K562 (cell line): ENCODE measurements at regions not wholly inside any gene's neighbourhood (a gene's known extent, or its start where the extent isn't known, plus 50 kb on each side); places are given as distances from the start of the nearest gene placed in this dataset.

Experiments
- ATAC-seq: fragments of 200-7000 bp; cut with Tn5 transposase; 3 replicates; pipeline ENCODE4 v1.9.1; 2020; ENCODE audit warnings: moderate library complexity
- BruUV-seq: library from RNA; stranded (reverse); fragments of 400-500 nt; replicated peaks from 2 replicates; lab custom pipeline; 2021; lab: Mats Ljungman, UMichigan
- CTCF ChIA-PET: fragments of 300-600 bp; formaldehyde crosslinking; extraction: SDS; loops from one replicate; lab custom pipeline; 2021; ENCODE audit warnings: low intra/inter-chr PET ratio; lab: Yijun Ruan, JAX
- POLR2A ChIA-PET: fragments of 300-600, 350-650 bp; sonication (Branson Sonifier 250); formaldehyde crosslinking; extraction: SDS; loops from one replicate; lab custom pipeline; 2021; ENCODE audit warnings: antibody characterized with exemption, inconsistent platforms; lab: Yijun Ruan, JAX
- DNase-seq, 4 experiments: peaks; one replicate each; pipeline versions ENCODE4 v3.0.0 to v3.0.0-alpha.2; 2011 to 2018; ENCODE audit warnings: low spot score in 3 of 4, mixed read lengths in 3 of 4; ENCODE audit errors: extremely low read depth in 1 of 4
- FAIRE-seq: peaks from 2 replicates; lab custom pipeline; 2011; peaks lifted over from hg19 to GRCh38; lab: Jason Lieb, UNC
- H2AFZ ChIP-seq: 2 replicates; pipeline ENCODE4 v1.6.0; 2011; ENCODE audit warnings: low read depth, low read length, control low read depth, inconsistent platforms
- H3K27ac ChIP-seq: fragments of 200-600 bp; 3 replicates; pipeline ENCODE4 v1.8.0; 2011; ENCODE audit warnings: low read depth, mild to moderate bottlenecking, control low read depth, inconsistent platforms, low read length, moderate library complexity, mixed read lengths; ENCODE audit errors: extremely low read depth
- H3K27me3 ChIP-seq, 2 experiments: fragments of 300-600 bp in 1 of 2; 2 replicates in 1 of 2; 3 replicates in 1 of 2; pipeline versions ENCODE4 v1.6.0 to v1.8.0; 2011; ENCODE audit warnings: inconsistent platforms in 2 of 2, low read length in 2 of 2, mild to moderate bottlenecking in 1 of 2, mixed read lengths in 1 of 2, moderate library complexity in 1 of 2; ENCODE audit not compliant: control insufficient read depth in 2 of 2, insufficient read depth in 2 of 2
- H3K36me3 ChIP-seq: fragments of 300-600 bp; 3 replicates; pipeline ENCODE4 v1.8.0; 2011; ENCODE audit warnings: mild to moderate bottlenecking, low read length, inconsistent platforms; ENCODE audit not compliant: control insufficient read depth, insufficient read depth
- H3K4me1 ChIP-seq, 2 experiments: fragments of 200-600 bp in 1 of 2; replicated peaks in 1 of 2; 2 replicates in 1 of 2; 3 replicates in 1 of 2; pipeline versions ENCODE4 v1.5.1 to v1.8.0; 2011; ENCODE audit warnings: inconsistent platforms in 2 of 2, low read length in 2 of 2, mild to moderate bottlenecking in 1 of 2, mixed read lengths in 1 of 2, moderate library complexity in 1 of 2; ENCODE audit not compliant: control insufficient read depth in 2 of 2, insufficient read depth in 2 of 2
- H3K4me2 ChIP-seq: 2 replicates; pipeline ENCODE4 v1.6.1; 2011; ENCODE audit warnings: low read length, control low read depth, inconsistent platforms, mixed read lengths; ENCODE audit not compliant: insufficient read depth
- H3K4me3 ChIP-seq: fragments of 200-600 bp; sonication (generic), shearing (Covaris generic); 2 replicates; pipeline ENCODE4 v1.5.1; 2016; ENCODE audit warnings: control low read depth, inconsistent platforms
- H3K79me2 ChIP-seq: fragments of 200-600 bp; 3 replicates; pipeline ENCODE4 v1.8.0; 2011; ENCODE audit warnings: low read length, inconsistent platforms; ENCODE audit not compliant: control insufficient read depth, insufficient read depth
- H3K9ac ChIP-seq, 2 experiments: 2 replicates each; pipeline versions ENCODE4 v1.6.0 to v1.6.1; 2011; ENCODE audit warnings: low read depth in 2 of 2, low read length in 2 of 2, control low read depth in 1 of 2, inconsistent platforms in 1 of 2, mild to moderate bottlenecking in 1 of 2, mixed read lengths in 1 of 2; ENCODE audit not compliant: insufficient read depth in 1 of 2
- H3K9me1 ChIP-seq: one replicate; pipeline ENCODE4 v1.6.0; 2011; ENCODE audit warnings: inconsistent platforms, mild to moderate bottlenecking, low read length, moderate library complexity; ENCODE audit not compliant: control insufficient read depth, insufficient read depth
- H3K9me3 ChIP-seq: replicated peaks from 2 replicates; pipeline ENCODE4 v1.5.1; 2011; ENCODE audit warnings: low read depth, low read length, inconsistent platforms; ENCODE audit not compliant: control insufficient read depth, insufficient read depth
- H4K20me1 ChIP-seq: replicated peaks from 2 replicates; pipeline ENCODE4 v1.6.1; 2011; ENCODE audit warnings: low read length, inconsistent platforms, mixed read lengths; ENCODE audit not compliant: control insufficient read depth, insufficient read depth
- AFF1 ChIP-seq, 2 experiments: fragments of 450-650 bp; IDR thresholded peaks; 2 replicates each; pipeline ENCODE4 v1.6.1; 2018; ENCODE audit warnings: mild to moderate bottlenecking in 2 of 2, low read depth in 1 of 2; ENCODE audit not compliant: partially characterized antibody in 2 of 2
- CXXC5 ChIP-seq: fragments of 250-450 bp; sonication (Bioruptor Pico); IDR thresholded peaks from 2 replicates; pipeline ENCODE4 v1.8.0; 2022; ENCODE audit warnings: inconsistent platforms, mild to moderate bottlenecking, moderate library complexity
- EHMT2 ChIP-seq: fragments of 450-650 bp; IDR thresholded peaks from 2 replicates; pipeline ENCODE4 v1.6.1; 2018; ENCODE audit warnings: antibody characterized with exemption
- ETV1 ChIP-seq: fragments of 450-650 bp; conservative IDR thresholded peaks from 2 replicates; pipeline ENCODE4 v1.6.1; 2016; ENCODE audit warnings: missing genetic modification characterization, control low read depth, low read depth, missing compliant biosample characterization
- MIER1 ChIP-seq: fragments of 450-650 bp; IDR thresholded peaks from 2 replicates; pipeline ENCODE4 v1.6.1; 2016; ENCODE audit warnings: antibody characterized with exemption, mild to moderate bottlenecking, low read depth
- ZBTB11 ChIP-seq, 3 experiments: fragments of 200-800 bp in 1 of 3; fragments of 250-450 bp in 1 of 3; fragments of 450-650 bp in 1 of 3; sonication (Bioruptor Pico) in 1 of 3; sonication (Bioruptor generic) in 1 of 3; formaldehyde crosslinking in 1 of 3; IDR thresholded peaks; 2 replicates each; pipeline versions ENCODE4 v1.6.1 to v1.8.0; 2016 to 2022; ENCODE audit warnings: mild to moderate bottlenecking in 2 of 3, missing genetic modification characterization in 2 of 3, missing compliant biosample characterization in 1 of 3, moderate library complexity in 1 of 3
- WGBS: fragments of 100-300 bp; shearing (Covaris generic); methylation state at CpG from one replicate; pipeline ENCODE4 v1.1.6; 2016; ENCODE audit warnings: low coverage, mixed read lengths; ENCODE audit not compliant: insufficient coverage; ENCODE audit errors: missing lambda C conversion rate; 5-methylcytosine and 5-hydroxymethylcytosine counted together
- in situ Hi-C: fragments of 300-500 bp; cut with MboI; formaldehyde crosslinking; loops from 4 replicates; pipeline ENCODE4 v1.15.0; 2018; ENCODE audit warnings: inconsistent platforms, mixed read lengths
- intact Hi-C: fragments of 100-400 bp; cut with micrococcal nuclease; formaldehyde crosslinking; loops from 2 replicates; pipeline ENCODE4 v1.14.2; 2022

- in situ Hi-C loops: no loop called here
- H3K9ac ChIP-seq: no peak overlapping the region
- TF ChIP-seq EHMT2 (peak; percentile 93), ZBTB11 (CRISPR knock-in tag; IDR thresholded peaks at IDR 0.05) (no peak), CXXC5 (no peak), AFF1 (IDR thresholded peaks at IDR 0.05; ENCODE audit: low read depth in 1 of 2, partially characterized antibody in 2 of 2) (peak in 1 of 2 experiments; percentile 71), ETV1 (tag) (0 out of 2 replicates have a peak, but pooled peaks have one; percentile 23), MIER1 (peak; percentile 89)
Measured at GRCh38 chr17:79325709-79326430, 251.2 kb downstream of the ENGASE start.

More at GRCh38 chr17:79325709-79326430, 251.2 kb downstream of the ENGASE start:
- Histone ChIP-seq H2AFZ (no peak overlapping the region), H3K4me3 (no peak overlapping the region), H3K79me2 (no peaks in the 10 kb centered on the region), H4K20me1 (peaks cover 24% of the 10 kb centered on the region; the same call in 1 of the 2 replicates), H3K27me3 (peaks cover 0 to 30% of the 10 kb centered on the region in 2 experiments; a peak in 3 of 5 replicates), H3K9me1 (no peaks in the 10 kb centered on the region), H3K4me2 (no peak overlapping the region), H3K4me1 (no peaks in the 10 kb centered on the region), H3K36me3 (no peaks in the 10 kb centered on the region), H3K27ac (no peak overlapping the region), H3K9me3 (no peaks in the 10 kb centered on the region)
- intact Hi-C loops: no loop called here
- ATAC-seq (0 out of 3 replicates have a peak, but pooled peaks have one; percentile 52), DNase-seq (peak; percentile 17 to 51 (median 42)), FAIRE-seq (peak; percentile 72)
- no TSS peak for BruUV-seq
- ChIA-PET CTCF (no interaction called here), POLR2A (interaction anchor here (0.9 to 1.2 kb wide), 3 partner anchors 8 to 21 kb away, joined by 3 read pairs; no protein-coding TSS in a partner anchor)
- WGBS: under 1% methylated on average over 24 of the region's 24 CpGs
